HG03520 (cell line): ENCODE measurements at regions not wholly inside any gene's neighbourhood (a gene's known extent, or its start where the extent isn't known, plus 50 kb on each side); places are given as distances from the start of the nearest gene placed in this dataset.
A peak's percentile ranks its signal among the peaks of the same experiment; 100 is the strongest.

ENCODE experiments used
- ATAC-seq: cut with Tn5 transposase; IDR thresholded peaks from one replicate; pipeline ENCODE4 v1.9.1; 2021; ENCODE audit warnings: mild to moderate bottlenecking, moderate library complexity; ENCODE audit not compliant: unreplicated experiment

GRCh38 chr4:101596781-101597552, 193.6 kb upstream of the BANK1 start:
- ATAC-seq: no peak

DNA sequence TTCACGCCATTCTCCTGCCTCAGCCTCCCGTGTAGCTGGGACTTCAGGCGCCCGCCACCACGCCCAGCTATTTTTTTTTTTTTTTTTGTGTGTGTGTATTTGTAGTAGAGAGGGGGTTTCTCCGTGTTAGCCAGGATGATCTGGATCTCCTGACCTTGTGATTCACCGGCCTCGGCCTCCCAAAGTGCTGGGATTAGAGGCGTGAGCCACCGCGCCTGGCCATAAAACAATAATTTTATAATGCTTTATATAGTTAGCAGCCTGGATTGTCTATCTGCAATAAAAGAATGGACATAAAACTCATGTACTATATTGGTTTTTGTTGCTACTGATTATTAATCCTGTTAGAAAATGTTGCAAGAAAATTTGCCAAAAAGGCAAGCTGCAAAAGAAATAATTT, 195.9 kb upstream of the BANK1 start:
- ATAC-seq: no peak

DNA sequence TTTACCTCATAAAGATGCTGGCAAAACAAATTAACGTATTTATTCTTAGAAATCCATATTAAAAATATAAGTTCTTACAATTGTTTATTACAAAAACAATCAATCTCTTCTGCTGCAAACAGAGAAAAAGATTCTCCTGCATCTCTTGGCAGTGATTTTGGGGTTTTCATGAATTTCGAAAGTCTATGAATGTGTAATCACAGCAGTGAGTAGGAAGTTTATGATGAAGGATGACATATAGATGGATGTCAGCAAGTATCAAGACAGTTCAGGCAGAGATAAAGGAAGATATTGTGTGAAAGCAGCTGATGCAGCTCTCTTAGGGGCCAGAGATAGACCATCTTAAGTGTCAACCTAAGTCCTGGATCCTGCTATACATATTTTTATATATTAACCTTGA, 196.9 kb upstream of the BANK1 start:
- ATAC-seq: no peak

- no peak for ATAC-seq
These were observed 206.2 kb upstream of the BANK1 start for GRCh38 chr4:101584306-101584705.

DNA sequence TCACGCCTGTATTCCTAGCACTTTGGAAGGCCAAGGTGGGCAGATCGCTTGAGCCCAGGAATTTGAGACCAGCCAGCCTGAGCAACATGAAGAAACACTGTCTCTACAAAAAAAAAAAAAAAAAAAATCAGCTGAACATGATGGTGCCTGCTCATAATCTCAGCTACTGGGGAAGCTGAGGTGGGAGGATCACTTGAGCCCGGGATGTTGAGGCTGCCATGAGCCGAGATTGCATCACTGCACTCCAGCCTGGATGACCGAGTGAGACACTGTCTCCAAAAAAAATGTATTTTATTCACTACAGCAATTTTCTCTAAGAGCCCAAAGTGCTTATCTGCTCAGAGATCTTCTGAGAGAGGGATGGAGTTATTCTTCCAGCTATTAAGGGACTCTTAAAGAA, 215.8 kb upstream of the PPP3CA start:
- ATAC-seq: no peak

DNA sequence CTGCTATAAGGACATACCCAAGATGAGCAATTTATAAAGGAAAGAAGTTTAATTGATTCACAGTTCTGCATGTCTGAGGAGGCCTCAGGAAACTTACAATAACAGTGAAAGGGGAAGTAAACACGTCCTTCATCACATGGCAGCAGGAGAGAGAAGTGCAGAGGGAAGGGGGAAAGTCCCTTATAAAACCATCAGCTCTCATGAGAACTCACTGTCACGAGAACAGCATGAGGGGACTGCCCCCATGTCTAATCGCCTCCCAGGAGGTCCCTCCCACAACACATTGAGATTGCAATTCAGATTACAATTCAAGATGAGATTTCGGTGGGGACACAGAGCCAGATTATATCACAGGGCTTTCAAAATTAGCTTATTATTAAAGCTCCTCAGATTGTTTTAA, 209.5 kb upstream of the PPP3CA start:
- no peak for ATAC-seq

- ATAC-seq: no peak
These were observed 208.1 kb upstream of the PPP3CA start for GRCh38 chr4:101555341-101555880.

GRCh38 chr4:101540336-101540735, 193.0 kb upstream of the PPP3CA start:
- no peak for ATAC-seq

- ATAC-seq: no peak
These were observed 181.2 kb upstream of the PPP3CA start for GRCh38 chr4:101528526-101528925.

DNA sequence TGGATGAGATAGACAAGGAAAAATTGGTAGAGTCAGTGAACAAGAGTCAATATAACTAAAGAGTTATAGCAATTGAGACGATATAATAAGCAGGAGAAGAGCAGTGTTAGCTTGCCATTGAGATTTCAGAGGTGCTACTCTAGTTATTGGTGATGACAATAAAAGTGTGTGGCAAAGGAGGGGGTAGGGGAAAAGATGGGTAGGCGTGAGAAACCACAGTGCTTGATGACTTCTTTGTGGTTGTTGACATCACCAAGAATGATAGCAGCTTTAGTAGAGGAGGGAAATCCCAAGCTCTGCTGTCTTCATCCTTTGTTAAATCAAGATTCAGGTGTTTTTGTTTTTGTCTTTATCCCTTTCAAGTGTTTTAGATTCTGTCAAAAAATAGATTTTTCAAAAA, 179.9 kb upstream of the PPP3CA start:
- peak; percentile 88 for ATAC-seq

DNA sequence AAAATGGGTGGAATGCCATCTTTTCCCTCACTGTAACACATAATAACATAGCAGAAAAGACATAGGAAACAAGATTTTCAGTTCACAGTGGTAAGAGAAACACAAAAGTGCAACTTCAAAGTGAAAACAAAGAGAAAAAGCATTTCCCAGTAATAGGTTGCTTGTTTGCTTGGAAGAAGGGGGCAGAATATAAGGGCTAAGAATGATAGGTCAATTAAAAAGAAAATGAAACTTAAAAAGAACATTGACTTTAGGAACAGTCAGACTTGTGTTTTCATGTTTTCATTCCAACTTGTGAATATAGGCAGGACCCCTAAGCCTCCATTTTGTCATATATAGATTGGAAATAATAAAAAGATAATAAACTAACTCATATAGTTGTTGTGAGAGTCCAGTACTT, 168.2 kb upstream of the PPP3CA start:
- ATAC-seq: no peak

- no peak for ATAC-seq
These were observed 167.8 kb upstream of the PPP3CA start for GRCh38 chr4:101515099-101515498.

GRCh38 chr4:101512416-101512815, 165.1 kb upstream of the PPP3CA start:
- ATAC-seq: no peak

DNA sequence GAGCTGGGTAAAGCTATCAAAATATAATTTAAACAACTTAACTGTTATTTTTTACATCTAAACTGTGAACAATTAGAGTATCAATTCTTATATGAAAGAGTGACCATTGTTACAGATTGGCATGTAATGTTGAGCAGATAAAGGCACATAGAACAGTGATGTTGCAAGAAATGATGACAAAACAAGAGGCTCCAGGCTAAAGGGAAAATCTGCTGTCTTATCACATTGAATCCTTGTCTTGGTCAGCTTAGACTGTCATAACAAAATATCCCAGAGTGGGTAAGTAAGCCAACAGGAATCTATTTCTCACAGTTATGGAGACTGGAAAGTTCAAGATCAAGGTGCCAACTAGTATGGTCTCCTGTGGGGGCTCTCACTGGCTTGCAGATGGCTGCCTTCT, 154.1 kb upstream of the PPP3CA start:
- ATAC-seq: no peak

- ATAC-seq: no peak
These were observed 153.4 kb upstream of the PPP3CA start for GRCh38 chr4:101500742-101501141.

DNA sequence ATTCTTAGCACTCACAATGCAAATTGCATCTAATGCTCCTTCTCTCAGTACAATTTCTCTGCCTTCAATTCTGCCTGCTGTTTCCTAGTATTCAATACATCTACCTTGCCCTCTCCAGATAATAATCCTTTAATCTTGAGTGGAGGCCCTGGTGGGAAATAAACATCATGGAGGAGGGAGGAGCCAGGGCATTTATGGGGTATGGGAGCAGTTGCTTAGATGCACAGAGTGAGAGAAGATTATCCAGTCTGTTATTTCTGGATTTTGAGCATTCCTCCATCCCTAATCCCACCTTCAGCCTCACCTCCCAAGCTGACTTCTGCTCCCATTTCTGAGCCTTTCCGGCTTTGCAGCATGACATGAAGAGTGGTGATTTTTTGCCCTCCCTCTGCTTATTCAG, 127.9 kb upstream of the PPP3CA start:
- no peak for ATAC-seq

DNA sequence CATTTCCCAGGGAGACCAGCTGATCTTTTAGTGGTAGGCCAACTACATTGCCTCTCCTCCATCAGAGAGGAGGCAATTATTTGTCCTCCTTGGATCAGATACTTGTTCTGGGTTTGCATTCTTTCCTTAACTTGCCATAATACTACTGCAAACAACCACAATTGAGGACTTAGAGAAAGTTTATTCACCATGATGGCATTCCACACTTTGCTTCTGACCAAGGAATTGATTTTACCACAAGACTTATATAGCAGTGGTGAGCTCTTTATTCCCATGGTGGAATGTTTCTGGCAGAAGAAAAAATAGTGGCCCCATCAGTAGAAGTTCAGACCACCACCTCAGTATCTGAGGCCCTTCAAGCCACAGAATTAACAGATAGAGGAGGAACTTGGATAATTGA, 123.9 kb upstream of the PPP3CA start:
- no peak for ATAC-seq

DNA sequence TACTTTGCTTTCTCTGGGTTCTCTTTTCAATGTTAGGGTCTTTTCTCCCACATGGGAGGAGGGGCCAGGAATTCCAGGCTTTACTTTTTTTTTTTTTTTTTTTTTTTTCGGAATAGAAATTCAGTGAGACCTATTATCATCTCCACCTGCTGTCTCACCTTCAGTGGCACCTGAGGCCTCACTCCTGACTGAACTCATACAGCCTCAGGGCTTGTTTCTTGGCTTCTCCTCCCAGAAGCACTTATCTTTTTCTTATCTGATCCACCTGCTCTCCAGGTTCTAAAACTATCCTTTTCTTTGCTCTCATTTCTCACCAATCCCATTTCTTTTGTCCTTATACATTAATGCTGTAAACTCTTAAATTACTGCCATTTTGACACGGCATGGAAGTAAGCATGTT, 117.3 kb upstream of the PPP3CA start:
- no peak for ATAC-seq

DNA sequence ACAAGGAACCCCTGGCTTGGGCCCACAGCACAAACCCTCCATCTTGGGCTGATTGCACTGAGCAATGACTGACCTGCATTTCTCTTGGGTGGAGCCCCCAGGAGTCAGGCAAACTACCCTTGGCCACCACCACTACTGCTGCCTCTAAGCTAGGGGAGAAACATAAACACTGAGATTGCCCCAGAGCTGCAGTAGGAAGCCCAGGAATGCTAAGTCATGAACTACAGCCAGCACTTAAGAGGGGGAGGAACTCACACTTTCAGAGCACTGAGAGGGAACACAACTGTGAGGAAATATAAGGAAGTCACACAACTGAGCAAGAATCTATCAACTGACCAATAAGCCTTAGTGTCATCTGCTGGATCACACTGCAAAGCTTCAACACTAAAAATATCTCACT, 111.6 kb upstream of the PPP3CA start:
- no peak for ATAC-seq

GRCh38 chr4:101458473-101458872, 111.1 kb upstream of the PPP3CA start:
- no peak for ATAC-seq

- no peak for ATAC-seq
These were observed 103.8 kb upstream of the PPP3CA start for GRCh38 chr4:101451086-101451485.

- ATAC-seq: no peak
These were observed 94.1 kb upstream of the PPP3CA start for GRCh38 chr4:101441446-101441845.

- ATAC-seq: no peak
These were observed 92.6 kb upstream of the PPP3CA start for GRCh38 chr4:101439926-101440325.
